GM21367 (cell line): ENCODE measurements at regions not wholly inside any gene's neighbourhood (a gene's known extent, or its start where the extent isn't known, plus 50 kb on each side); places are given as distances from the start of the nearest gene placed in this dataset.
"Not testable (repeated sequence)": the region's sequence is repeated elsewhere in the genome, so short reads cannot be mapped to it uniquely, and the experiment has no call there.

Source experiments
- ATAC-seq: cut with Tn5 transposase; IDR thresholded peaks from one replicate; pipeline ENCODE4 v1.9.1; 2021; ENCODE audit not compliant: unreplicated experiment

DNA sequence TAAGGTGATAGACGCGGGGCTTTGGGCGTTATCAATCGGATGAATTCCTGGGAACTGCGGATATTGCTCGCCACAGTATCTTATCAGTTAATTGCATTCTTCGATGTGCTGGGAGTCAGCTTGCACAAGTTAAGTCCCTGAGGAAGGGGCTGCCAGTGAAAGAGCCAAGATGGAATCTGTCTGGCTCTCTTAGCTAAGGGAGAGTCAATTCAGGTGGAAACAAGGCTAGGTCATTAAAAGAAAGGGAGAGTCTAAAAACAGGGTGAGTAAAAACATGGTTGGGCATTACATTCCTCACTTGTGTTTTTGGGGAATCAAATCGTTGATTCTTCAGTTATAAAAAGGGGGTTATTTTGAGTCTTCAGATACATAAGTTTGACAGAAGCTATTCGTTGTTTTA lies 196.2 kb downstream of the OTOP1 start:
- ATAC-seq, result not testable (repeated sequence)

DNA sequence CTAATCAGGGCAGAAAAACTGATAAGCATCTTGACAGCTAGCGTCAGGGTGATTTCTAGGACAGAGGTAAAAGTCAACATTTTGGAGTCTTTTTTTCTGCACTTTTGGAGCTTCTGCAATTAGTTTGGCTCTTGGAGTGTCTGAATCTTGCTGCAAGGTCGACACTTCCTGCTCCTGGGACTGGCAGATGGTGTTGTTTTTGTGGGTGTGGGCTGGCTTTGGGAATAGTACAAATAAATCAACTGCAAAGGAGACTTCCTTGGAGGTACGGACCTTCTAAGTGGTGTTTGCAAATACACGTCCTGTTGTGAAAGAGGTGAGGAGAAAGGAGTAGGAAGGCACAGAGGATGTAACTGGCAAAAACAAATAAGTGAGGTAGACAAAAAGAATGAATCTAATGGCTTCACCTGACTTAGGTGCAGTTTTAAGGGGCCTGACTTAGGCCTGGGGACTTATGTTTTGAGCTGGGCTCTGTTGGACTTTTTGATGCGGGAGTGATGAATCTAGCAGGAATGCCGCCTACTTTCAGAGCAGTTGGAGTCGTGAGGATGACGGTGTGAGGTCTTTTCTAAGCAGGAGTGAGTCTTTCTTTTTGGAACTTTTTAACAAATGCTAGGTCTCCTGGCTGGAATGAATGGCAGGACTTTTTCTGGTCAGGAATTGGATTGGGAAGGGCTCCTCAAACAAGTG lies 195.1 kb downstream of the OTOP1 start:
- not testable (repeated sequence) for ATAC-seq

DNA sequence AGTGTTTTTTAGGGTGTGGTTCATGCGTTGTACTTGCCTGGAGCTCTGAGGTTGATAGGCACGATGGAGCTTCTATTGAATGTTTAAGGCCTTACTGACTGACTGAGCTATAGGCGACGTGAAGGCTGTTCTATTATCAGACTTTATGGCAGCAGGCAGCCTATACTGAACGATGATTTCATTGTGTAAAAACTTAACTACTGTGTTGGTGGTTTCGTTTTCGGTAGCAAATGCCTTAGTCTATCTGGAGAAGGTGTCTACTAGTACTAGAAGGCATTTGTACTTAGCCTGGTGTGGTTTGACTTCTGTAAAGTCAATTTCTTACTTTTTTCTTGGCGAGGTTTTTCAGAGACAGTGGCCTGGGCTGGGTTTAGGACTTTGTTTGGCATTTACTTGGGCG lies 194.4 kb downstream of the OTOP1 start:
- ATAC-seq, result not testable (repeated sequence)

DNA sequence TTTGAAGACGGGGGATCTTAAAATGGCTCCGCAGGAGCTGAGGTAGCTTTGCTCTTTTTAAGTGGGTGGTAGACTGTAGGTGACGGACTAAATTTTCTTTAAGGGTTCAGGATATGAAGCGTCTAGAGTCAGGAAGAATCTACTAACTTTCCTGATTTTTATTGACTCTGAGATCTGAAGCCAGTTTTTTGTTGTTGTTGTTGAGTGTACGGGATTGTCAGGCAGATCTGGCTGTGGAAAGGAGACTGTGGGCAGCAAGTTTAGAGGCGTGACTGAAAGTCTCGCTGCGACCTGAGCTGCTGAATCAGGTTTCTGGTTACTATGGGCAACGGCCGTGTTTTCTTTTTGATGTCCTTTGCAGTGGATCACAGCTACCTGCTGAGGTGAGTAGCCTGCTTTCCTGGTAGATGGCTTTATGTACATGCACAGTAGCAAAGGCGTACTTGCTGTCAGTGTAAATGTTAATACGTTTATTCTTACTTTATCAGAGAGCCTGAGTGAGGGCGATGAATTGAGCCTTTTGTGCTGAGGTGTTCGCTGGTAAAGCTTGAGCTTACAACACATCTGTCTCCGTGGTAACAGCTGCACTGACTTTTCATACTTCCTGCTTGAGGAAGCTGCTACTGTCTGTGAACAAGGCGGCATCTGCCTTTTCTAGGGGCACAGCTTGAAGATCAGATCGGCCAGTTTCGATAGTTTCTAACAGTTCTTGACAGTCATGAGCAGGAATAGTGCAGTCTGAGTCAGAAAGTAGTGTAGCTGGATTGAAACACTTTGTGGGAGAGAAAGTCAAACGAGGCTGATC lies 193.7 kb downstream of the OTOP1 start:
- ATAC-seq, result not testable (repeated sequence)

DNA sequence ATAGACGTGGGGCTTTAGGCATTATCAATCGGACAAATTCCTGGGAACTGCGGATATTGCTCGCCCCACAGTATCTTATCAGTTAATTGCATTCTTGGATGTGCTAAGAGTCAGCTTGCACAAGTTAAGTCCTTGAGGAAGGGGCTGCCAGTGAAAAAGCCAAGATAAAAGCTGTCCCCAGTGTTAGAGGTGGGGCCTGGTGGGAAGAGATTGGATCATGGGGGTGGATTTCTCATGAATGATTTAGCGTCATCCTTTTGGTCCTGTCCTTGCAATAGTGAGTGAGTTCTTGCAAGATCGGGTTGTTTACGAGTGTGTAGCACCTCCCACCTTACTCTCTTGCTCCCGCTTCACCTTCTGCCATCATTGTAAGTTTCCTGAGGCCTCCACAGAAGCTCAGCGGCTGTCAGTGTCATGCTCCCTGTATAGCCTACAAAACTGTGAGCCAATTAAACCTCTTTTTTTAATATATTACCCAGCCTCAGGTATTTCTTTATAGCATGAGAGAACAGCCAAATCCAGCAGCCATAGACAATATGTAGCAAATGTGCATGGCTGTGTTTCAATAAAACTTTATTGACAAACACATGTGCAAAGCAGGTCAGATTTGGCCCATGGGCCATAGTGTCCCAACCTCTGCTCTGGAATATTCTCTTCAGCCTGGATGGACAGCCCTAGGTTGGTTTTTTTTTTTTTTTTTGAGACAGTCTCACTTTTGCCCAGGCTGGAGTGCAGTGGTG lies 189.2 kb downstream of the OTOP1 start:
- ATAC-seq, result not testable (repeated sequence)

DNA sequence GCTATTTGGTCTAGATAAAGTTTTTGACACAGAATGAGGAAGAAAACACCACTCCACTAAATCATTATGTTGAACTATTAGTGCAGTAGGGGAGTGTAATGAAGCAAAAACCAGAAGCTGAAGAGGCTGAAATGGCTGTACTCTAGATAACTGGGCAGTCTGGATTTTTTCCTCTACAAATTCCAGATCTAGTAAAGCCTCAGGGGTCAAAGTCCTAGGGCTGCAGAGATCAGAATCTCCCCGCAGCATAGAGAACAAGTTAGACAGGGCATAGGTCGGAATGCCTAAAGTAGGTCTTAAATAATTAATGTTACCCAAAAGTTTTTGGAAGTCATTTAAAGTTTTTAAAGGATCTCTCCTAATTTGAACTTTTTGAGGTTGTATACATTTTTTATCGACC lies 180.9 kb downstream of the OTOP1 start:
- ATAC-seq, result not testable (repeated sequence)

DNA sequence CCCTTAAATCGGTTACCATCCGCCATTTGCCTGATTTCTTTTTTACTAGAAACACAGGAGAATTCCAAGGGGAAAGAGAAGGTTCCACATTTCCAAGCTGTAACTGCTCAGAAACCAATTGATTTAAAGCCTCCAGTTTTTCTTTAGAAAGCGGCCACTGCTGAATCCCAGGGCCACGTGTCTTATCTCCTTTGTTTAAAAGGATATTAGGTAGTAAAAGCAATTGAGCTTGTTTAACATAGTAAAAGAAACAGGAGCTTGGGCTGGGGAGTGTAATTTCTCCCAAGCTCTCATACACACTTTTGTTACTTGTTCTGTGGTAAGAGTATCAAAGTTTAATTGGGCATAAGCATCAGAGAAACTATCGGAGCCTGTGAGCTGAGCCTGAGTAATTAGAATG lies 180.0 kb downstream of the OTOP1 start:
- ATAC-seq, result not testable (repeated sequence)

DNA sequence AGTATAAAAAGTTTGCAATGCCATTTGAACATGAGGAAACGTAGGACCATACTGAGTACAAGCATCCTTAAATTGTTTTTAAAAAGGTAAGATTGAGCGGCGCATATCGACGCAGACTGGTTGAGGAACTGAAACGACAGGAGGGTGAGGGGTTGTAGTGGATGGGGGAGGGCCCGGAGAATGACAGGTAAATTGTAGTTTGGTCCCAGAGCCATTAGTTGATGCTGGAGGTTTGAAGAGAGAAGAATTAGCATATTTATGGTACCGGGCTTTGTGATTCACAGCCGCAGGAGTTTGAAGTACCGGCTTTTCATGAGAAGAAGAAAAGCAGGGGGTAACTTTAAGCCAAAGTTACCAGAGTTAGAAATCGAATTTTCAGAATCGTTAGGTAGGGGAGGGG lies 179.5 kb downstream of the OTOP1 start:
- not testable (repeated sequence) for ATAC-seq

DNA sequence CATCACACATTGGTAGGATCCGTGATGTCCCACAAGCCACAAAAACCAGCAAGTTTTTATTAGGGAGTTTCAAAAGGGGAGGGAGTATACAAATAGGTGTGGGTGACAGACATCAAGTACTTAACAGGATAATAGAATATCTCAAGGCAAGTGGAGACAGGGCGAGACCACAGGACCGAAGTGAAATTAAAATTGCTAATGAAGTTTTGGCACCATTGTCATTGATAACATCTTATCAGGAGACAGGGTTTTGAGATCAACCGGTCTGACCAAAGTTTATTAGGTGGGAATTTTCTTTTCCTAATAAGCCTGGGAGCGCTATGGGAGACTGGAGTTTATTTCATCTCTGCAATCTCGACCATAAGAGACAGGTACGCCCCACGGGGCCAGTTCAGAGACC lies 178.5 kb downstream of the OTOP1 start:
- ATAC-seq, result not testable (repeated sequence)

DNA sequence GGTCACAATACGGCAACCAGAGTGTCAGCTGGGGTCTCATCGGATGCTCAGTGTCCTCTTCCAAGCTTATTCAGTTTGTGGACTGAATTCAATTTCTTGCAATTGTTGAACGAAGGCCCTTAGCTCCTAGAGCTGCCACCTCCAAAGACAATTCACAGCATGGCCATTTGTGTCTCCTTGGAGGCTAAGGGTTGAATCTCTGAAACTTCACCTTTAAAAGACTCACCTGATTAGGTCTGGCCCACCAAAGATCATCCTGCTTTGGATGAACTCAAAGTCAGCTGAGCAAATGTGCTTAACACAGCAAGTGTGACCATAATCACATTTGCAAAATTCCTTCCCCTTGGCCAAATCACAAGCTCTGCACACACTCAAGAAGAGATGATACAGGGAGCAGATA lies 175.9 kb downstream of the OTOP1 start:
- not testable (repeated sequence) for ATAC-seq

DNA sequence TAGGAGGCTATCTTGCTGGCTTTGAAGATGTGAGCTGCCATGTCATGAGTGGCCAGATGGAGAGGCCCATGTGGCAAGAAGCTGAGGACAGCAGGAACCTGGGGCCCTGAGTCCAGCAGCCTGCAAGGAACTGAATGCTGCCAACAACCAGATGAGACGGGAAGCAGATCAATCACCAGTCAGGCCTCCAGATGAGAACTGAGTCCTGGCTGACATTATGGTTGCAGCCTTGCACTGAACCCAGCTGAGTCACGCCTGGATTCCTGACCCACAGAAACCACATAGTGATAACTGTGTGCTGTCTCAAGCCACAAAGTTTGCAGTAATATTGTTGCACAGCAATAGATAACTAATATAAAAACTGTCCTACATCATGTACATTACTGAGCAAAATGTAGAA lies 173.8 kb downstream of the OTOP1 start:
- not testable (repeated sequence) for ATAC-seq

DNA sequence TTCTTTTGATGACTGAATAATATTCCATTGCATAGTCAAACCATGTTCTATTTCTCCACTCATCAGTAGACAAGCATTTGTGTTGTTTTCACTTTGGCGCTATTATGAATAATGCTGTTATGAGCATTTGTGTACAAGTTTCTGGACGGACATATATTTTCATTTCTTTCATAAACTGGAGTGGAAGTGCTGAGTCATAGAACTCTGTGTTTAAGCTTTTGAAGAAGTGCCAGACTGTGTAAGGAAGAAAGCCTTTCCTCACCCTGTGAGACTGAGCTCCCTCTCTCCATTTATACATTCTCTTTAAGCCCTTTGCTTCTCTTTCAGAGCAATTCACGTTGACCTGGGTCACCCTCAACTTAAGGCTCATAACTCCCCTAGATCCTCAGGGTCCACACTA lies 169.5 kb downstream of the OTOP1 start:
- not testable (repeated sequence) for ATAC-seq

DNA sequence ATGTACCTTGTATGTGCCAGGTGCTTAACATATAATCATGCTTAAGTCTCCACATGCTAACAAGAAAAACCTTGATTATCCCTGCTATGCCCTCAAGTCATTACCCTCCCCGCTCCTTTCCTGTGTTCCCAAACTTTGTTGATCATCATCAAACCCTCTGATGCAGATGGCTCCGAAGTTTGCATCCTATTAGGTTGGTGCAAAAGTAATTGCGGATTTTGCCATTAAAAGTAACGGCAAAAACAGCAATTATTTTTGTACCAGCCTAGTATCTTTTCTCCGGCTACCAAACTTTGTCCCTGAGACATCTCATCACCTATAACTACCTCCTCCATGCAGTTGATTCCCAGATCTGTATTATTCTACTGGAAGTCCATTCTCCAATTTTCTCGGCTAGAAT lies 142.6 kb downstream of the OTOP1 start:
- ATAC-seq, result not testable (repeated sequence)

DNA sequence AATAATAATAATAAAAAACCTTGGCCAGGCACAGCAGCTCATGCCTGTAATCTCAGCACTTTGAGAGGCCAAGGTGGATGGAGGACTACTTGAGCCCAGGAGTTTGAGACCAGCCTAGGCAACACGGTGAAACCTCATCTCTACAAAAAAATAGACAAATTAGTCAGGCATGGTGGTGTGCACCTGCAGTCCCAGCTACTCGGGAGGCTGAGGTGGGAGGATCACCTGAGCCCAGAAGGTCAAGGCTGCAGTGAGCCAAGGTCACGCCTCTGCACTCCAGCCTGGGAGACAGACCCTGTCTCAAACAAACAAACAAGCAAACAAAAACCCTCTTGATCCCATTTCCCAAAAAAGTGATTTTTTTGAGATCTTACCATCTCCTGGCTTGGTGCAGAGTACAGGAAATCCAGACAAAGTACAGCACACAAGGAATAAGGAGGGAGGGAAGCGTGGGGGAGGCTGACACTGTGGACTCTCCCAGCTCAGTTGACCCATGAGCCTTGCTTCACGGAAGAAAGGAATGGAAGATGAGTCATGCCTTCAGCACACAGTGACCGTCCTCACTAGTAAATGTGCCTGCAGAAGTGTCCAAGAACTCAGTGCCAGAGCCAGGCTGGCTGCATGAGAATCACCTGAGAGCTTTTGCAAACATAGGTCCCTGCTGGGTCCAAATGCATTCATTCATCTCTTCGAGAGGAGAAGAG lies 136.9 kb downstream of the OTOP1 start:
- not testable (repeated sequence) for ATAC-seq

DNA sequence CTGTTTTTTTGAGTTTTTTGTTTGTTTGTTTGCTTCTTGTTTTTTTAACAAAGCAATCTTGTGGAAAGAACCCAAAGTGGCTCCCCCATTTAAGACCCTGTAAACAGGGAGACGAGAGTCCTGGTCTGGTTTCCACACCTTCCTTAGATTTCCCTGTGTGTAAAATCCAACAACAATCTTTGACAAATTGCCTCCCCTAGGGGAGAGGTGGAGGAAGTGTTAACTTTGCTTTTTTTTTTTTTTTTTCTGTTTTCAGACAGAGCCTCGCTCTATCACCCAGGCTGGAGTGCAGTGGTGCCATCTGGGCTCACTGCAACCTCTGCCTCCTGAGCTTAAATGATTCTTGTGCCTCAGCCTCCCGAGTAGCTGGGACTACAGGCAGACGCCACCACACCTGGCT lies 136.0 kb downstream of the OTOP1 start:
- not testable (repeated sequence) for ATAC-seq

DNA sequence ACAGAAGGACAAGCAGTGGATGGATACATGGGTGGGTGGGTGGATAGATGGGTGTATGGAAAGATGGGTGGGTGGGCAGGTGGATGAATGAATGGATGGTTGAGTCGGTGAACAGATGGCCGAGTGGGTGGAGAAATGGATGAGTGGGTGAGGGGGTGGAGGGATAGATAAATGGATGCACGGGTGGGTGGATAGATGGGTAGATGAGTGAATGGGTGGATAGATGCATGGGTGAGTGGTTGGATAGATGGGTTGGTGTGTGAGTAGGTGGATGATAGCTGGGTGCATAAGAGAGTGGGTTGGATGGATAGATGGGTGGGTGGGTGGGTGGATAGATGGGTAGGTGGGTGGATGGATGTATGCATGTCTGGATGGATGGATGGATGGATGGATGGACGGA lies 134.6 kb downstream of the OTOP1 start:
- ATAC-seq, result not testable (repeated sequence)

DNA sequence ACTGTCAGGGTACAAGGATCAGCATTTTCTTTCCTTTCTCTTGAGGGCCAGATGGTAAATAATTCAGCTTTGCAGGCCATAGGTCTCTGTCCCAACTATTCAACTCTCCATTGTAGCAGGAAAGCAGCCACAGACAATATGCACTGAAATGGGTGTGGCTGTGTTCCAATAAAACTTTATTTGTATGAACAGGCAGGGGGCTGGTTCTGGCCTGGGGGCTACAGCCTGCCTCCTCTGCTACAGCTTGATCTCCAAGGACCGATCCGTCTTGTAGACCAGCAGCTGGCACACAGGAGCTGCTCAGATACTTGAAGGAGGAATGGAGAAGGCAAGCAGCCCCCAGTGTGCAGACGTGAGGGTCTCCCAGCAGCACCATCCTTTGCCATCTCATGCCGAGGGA lies 127.1 kb downstream of the OTOP1 start:
- ATAC-seq, result not testable (repeated sequence)

DNA sequence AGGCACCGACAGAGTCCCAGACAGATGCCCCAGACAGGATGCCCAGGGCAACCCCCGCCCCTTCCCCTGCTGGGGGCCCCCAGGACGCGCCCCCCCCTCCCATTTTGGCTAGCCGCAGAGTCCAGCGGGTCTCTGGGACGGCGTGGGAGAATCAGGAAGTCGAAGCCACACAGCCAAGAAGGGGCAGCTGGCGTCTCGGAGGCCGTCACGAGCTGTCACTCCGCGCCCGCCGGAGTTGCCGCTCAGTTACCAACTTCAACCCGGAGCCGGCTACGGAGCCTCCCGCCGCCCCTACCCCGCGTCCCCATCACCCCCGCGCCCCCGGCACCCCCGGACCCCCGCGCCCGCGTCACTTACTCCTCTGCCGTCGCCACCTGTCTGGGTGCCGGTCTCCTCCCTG lies 119.8 kb downstream of the OTOP1 start:
- ATAC-seq, result not testable (repeated sequence)

DNA sequence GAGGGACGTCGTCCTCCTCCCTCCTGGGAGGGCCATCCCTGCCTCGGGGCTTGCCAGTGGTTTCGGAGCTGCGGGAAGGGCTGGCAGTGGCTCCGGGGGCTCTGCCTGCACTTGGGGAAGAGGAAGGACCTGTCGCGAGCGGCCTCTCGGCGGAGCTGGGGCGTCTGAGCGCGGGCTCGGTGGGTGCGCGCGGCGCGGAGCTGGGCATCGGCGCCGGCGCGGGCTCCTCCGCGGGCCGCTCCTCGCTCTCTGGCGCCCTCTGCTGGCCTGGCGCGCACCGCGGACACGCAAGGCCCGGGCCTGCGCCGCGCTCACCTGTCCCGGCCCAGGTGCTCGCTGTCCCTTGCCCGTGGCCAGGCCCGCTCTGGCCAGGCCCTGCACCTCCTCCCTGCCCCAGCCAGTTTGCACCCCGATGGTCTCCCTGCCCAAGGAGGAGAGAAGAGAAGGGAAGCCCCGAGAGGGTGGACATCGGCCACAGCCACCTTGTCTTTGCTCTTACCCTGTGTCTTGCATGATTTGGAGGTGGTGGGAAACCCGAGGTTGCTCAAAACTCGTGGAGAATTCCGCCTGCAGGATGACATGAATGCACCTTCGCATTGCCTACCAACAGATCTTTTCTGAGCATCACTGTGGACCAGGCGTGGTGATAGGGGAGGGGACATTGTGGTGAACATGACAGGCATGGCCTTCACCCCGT lies 119.2 kb downstream of the OTOP1 start:
- not testable (repeated sequence) for ATAC-seq

DNA sequence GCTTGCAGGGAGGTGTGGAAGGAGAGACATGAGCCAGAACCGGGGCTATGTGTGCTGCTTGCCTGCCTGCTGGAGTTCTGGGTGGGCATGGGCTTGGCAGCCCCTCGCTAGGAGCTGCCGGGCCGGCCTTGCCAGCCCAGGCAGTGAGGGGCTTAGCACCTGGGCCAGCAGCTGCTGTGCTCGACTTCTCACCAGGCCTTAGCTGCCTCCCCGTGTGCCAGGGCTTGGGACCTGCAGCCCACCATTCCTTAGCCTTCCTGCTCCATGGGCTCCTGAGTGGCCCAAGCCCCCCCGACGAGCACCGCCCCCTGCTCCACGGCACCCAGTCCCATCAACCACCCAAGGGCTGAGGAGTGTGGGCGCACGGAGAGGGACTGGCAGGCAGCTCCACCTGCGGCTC lies 111.3 kb downstream of the OTOP1 start:
- ATAC-seq, result not testable (repeated sequence)
